HPDE6-E6E7 (cell line): ENCODE measurements at regions not wholly inside any gene's neighbourhood (a gene's known extent, or its start where the extent isn't known, plus 50 kb on each side); places are given as distances from the start of the nearest gene placed in this dataset.
"Not testable (repeated sequence)": the region's sequence is repeated elsewhere in the genome, so short reads cannot be mapped to it uniquely, and the experiment has no call there.

Source experiments
- DNase-seq: peaks from one replicate; pipeline ENCODE4 v3.0.0; 2011; ENCODE audit warnings: missing footprints; ENCODE audit errors: extremely low spot score

DNA sequence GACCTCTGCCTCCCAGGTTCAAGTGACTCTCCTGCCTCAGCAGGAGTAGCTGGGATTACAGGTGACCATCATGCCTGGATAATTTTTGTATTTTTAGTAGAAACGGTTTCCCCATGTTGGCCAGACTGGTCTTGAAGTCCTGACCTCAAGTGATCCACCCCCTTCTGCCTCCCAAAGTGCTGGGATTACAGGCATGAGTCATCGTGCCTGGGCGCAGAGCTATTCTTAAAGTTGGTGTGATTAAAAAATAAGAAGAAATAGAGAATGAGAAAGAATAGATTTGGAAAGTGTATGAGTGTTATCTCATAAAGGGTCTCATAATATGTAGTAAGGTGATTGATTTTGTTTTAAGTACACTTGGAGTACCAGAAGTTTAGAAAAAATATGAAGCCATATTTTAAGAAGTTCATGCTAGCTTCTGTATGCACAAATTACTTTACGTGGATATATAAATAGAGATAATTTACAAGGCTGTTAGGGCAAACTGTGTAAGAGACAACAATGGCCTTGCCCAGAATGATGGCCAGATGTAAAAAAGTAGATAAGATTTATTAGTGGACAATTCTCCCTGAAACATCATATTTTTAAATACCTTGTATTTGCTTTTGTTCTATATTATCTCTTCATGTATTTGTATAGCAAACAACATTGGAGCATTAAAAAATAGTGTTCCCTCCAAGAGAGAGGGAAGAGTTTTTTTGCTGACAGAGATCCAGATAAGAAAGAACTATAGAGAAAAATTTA lies 1108.5 kb downstream of the SLC16A7 start:
- DNase-seq = no peak

GRCh38 chr12:60710246-60710645 lies 1114.4 kb downstream of the SLC16A7 start:
- DNase-seq = no peak

DNA sequence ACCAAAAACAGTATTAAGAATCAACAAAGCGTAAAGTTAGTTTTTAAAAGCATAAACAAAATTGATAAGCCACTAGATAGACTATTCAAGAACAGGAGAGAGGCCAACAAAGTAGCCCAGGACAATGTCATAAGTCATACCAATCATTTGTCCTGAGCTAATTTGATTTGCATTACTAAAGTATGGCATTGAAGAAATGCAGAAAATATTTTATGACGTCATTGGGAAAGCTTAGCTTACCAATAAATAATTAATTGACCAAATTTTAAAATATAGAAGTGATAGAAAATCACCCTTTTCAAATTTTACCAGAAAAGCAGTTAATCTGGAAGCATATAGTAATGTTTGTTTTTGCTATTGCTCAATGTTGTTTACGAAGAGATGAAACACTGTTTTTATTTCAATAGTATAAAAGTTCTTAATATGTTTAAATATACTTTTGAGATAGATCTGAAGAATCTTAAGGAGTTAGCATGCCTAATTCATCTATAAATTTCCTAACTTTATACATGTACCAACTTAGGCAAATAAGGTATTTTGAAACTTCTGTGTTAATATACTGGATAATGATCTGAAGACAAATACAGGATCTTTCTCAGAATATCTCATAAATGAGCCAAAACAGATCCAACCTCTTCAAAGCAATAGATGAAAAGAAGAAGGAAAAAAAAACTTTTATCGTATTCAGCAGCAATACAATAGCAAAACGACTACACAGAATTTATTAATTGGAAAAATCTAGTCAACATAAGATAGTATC lies 1118.5 kb downstream of the SLC16A7 start:
- DNase-seq = no peak

GRCh38 chr12:60724475-60724874 lies 1128.6 kb downstream of the SLC16A7 start:
- no peak for DNase-seq

DNA sequence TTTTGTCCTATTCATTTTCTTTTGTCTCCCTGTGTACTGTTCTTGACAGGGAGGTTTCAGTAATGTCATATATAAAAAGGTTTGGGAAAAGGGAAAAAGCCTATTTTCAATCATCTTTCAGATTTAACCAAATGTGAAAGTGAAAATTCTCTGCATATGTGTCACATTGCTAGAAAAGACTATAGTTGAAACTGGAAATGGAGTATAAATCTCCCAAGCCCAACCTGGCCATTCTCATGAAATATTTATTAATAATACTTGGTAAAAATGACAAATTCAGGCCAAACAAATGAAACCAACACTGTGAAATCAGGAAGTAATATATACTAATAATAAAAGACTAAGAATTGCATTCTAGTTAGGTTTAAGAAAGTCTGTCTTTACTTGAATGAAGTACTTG lies 1129.2 kb downstream of the SLC16A7 start:
- DNase-seq = no peak

GRCh38 chr12:60752589-60752988 lies 1156.8 kb downstream of the SLC16A7 start:
- DNase-seq = no peak

- no peak for DNase-seq
These were observed 1162.4 kb downstream of the SLC16A7 start for GRCh38 chr12:60758224-60758623.

GRCh38 chr12:60760965-60761364 lies 1165.1 kb downstream of the SLC16A7 start:
- no peak for DNase-seq

GRCh38 chr12:60801166-60801565 lies 1205.3 kb downstream of the SLC16A7 start:
- not testable (repeated sequence) for DNase-seq

GRCh38 chr12:60803147-60803546 lies 1207.3 kb downstream of the SLC16A7 start:
- DNase-seq = no peak

DNA sequence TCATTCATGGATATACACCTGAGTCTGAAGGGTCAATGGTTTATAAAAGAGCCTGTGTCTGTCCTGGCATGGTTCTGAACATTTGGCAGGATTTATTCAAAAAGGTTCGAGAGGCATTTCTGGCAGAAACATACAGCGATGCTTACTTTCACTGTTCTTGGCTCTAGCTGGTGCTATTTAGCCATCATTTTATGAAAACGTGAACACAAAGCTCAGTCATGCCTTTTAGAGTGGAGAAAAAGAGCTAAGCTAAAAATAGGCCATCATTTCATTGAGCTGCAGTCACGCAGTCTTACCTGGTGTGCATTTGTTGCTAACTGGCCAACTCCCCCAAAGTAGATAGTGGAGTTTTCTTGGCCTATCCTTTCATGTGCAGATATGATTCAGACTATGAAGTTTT lies 1209.5 kb downstream of the SLC16A7 start:
- DNase-seq = no peak

DNA sequence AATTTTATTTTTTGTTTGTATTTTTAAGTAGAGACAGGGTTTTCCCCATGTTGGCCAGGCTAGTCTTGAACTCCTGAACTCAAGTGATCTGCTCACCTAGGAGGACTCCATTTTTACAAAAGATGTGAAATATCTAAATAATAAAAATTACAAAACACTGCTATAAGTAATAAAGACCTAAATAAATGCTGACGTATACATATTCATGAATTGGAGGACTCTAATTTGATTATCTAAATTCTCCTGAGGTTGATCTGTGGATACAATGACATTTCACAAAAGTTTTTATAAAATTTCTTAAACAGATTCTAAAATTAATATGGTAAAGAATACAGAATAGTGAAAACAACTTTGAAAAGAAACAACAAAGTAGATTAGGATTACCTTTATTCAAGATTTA lies 1224.0 kb downstream of the SLC16A7 start:
- DNase-seq = no peak

DNA sequence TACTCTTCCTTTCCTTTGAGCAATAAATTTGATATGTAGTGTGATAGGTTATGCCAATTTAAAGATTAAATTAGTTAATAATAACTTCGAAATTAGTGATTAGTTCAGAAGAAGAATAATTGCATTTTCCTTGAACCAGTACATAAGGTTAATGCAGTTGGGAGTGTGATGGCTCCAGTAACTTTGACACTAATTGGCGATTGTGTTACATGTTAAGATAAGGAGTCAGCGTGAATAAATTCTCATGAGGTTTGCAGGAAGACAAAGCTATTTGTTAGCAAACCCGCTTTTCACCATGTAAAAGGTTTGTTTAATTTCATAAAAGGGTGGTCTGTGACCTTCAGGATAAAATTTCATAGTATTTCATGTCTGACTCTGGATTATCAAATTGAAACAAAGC lies 1226.8 kb downstream of the SLC16A7 start:
- DNase-seq = no peak

- peak; percentile 34 for DNase-seq
These were observed 1234.6 kb downstream of the SLC16A7 start for GRCh38 chr12:60830381-60830780.

DNA sequence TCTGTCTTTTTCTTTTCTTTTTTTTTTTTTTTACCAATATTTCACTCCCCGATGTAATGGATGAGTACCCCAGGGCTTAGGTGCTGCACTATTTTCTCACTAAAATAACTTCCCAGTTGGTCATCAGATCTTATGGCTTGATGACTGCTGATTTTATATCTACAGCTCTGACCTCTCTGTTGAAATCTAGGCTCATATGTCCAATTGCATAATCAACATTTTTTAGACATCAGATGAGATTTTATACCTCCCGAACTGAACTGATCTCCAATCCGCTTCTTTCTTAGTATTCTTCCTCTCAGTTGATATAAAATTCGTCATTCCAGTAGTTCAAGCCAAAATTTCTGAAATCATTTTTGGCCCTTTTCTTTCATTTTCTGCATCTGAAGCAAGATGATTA lies 1236.5 kb downstream of the SLC16A7 start:
- DNase-seq = no peak

GRCh38 chr12:60834372-60834771 lies 1238.5 kb downstream of the SLC16A7 start:
- no peak for DNase-seq

DNA sequence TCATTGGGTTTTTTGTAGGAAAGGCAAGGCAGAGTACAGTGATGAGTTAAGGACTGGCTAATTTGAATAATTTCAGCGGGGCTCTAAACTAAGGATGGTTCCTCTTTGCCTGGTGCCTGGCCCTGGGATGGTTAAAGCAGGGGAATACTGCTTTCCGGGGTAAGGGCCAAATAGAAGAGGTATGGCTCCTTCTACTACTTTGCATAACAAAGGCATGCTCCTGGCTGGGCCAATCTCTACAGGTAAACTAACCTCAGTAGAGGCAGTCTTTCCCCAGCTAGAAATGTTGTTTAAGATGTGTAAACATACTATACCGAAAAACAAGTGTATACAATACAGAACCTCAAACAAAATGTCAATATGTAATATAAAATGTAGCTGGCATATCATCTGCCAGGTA lies 1239.0 kb downstream of the SLC16A7 start:
- no peak for DNase-seq

- DNase-seq = no peak
These were observed 1240.8 kb downstream of the SLC16A7 start for GRCh38 chr12:60836651-60837050.

DNA sequence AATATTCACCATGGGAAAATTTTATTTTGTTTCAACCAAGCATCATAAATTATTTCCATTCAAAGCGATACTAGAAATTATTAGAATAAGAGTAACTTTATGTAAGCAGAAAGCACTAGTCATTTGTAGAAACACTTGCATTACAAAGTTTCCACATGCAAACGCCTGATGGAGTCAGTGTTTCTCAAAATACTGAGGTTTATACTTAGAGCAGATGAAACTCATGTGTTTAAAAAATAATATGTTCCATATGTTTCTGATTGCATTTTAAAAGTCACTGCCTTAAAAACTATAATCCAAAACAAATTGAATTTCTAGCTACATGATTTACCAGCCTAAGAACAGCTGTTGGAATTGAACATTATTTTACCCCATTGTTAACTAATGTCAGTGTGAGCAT lies 1246.4 kb downstream of the SLC16A7 start:
- no peak for DNase-seq

GRCh38 chr12:60844101-60844500 lies 1248.3 kb downstream of the SLC16A7 start:
- no peak for DNase-seq

- DNase-seq = no peak
These were observed 1249.0 kb downstream of the SLC16A7 start for GRCh38 chr12:60844875-60845274.

GRCh38 chr12:60845696-60846095 lies 1249.9 kb downstream of the SLC16A7 start:
- no peak for DNase-seq

GRCh38 chr12:60847281-60847680 lies 1251.5 kb downstream of the SLC16A7 start:
- DNase-seq = no peak
